NCI-H345 treated with DMSO at 0.1 percent for 48 hours (cell line): ENCODE measurements at regions not wholly inside any gene's neighbourhood (a gene's known extent, or its start where the extent isn't known, plus 50 kb on each side); places are given as distances from the start of the nearest gene placed in this dataset.

Experiments used
- DNase-seq: peaks from one replicate; lab custom pipeline; 2025; ENCODE audit not compliant: unreplicated experiment; lab: John Stamatoyannopoulos, UW

GRCh38 chr6:128827675-128828464 is 55.1 kb upstream of the LAMA2 start:
- peak; percentile 35 for DNase-seq

- DNase-seq: no peak
Measured at GRCh38 chr6:128826606-128827005, 56.3 kb upstream of the LAMA2 start.

- DNase-seq: no peak
Measured at GRCh38 chr6:128822271-128822670, 60.7 kb upstream of the LAMA2 start.

- no peak for DNase-seq
Measured at GRCh38 chr6:128821116-128821515, 61.8 kb upstream of the LAMA2 start.

GRCh38 chr6:128808856-128809255 is 74.1 kb upstream of the LAMA2 start:
- DNase-seq: no peak

GRCh38 chr6:128807577-128807976 is 75.4 kb upstream of the LAMA2 start:
- no peak for DNase-seq

GRCh38 chr6:128806261-128806660 is 76.7 kb upstream of the LAMA2 start:
- DNase-seq: no peak

GRCh38 chr6:128803911-128804310 is 79.0 kb upstream of the LAMA2 start:
- no peak for DNase-seq

- no peak for DNase-seq
Measured at GRCh38 chr6:128801621-128802020, 81.3 kb upstream of the LAMA2 start.

GRCh38 chr6:128784266-128784665 is 98.7 kb upstream of the LAMA2 start:
- DNase-seq: no peak

GRCh38 chr6:128768187-128768586 is 114.8 kb upstream of the LAMA2 start:
- no peak for DNase-seq

- DNase-seq: no peak
Measured at GRCh38 chr6:128767705-128768104, 115.2 kb upstream of the LAMA2 start.

GRCh38 chr6:128767150-128767549 is 115.8 kb upstream of the LAMA2 start:
- no peak for DNase-seq

- no peak for DNase-seq
Measured at GRCh38 chr6:128763599-128764300, 119.2 kb upstream of the LAMA2 start.

- no peak for DNase-seq
Measured at GRCh38 chr6:128759901-128760300, 123.0 kb upstream of the LAMA2 start.

- no peak for DNase-seq
Measured at GRCh38 chr6:128759447-128759846, 123.5 kb upstream of the LAMA2 start.

- DNase-seq: no peak
Measured at GRCh38 chr6:128757961-128758360, 125.0 kb upstream of the LAMA2 start.

- DNase-seq: no peak
Measured at GRCh38 chr6:128754658-128755256, 128.2 kb upstream of the LAMA2 start.

- DNase-seq: no peak
Measured at GRCh38 chr6:128743974-128744765, 138.8 kb upstream of the LAMA2 start.

GRCh38 chr6:128742900-128743299 is 140.0 kb upstream of the LAMA2 start:
- DNase-seq: no peak

GRCh38 chr6:128740951-128741350 is 142.0 kb upstream of the LAMA2 start:
- no peak for DNase-seq
